HG03060 (cell line): ENCODE measurements at regions not wholly inside any gene's neighbourhood (a gene's known extent, or its start where the extent isn't known, plus 50 kb on each side); places are given as distances from the start of the nearest gene placed in this dataset.
"Not testable (repeated sequence)": the region's sequence is repeated elsewhere in the genome, so short reads cannot be mapped to it uniquely, and the experiment has no call there.

ENCODE experiments used
- ATAC-seq: cut with Tn5 transposase; IDR thresholded peaks from one replicate; pipeline ENCODE4 v1.9.1; 2021; ENCODE audit warnings: low read depth, moderate number of reproducible peaks; ENCODE audit not compliant: unreplicated experiment

DNA sequence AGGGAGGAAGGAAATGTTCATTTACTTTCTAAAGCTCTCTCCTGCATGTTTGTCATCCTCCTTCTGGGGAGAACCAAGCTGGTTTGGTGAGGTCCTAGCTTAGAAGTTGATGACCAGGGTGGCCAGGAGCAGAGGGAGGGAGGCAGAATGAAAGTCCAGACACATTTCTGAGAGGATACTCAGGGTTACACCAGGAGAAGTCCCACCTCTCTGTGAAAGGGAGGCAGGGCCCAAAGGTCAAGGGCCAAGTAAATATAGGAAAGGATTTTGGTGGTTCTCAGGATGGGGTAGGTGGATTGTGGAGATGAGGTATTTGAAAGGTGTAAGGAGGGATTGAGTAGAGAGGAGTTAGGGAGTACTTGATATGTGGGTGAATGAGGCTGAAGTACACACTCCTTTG is 58.0 kb upstream of the FBXO11 start:
- ATAC-seq, result no peak

DNA sequence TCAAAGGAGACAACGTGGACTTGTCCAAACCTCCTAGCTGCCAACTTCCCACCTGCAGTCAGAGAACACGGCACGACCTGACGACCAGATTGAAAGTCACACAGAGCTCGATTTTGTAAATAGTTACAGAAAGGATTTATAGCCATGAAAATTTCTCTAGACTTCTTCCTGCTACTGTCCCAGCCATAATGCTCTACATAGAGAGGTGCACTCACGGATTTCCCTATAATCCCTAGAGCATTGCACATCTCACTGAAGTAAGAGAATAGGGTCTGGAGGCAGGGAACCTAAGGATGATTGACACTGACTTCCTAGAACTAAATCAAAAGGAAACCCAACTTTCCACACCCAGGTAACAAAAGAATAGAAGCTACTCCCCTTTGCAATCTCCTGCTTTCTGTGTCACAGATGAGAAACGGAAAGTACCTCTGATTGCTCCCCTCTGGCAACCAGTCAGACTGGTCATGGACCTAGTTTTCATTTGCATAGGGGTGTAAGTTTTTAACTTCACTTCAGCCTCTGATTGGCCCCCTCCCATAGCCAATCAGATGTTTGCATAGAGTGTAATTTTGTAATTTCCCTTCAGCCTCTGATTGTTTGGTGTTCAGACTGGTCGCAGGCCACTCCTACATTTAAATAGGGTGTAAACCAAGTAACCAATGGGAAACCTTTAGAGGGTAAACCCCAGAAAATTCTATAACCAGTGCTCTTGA is 58.6 kb upstream of the FBXO11 start:
- no peak for ATAC-seq

DNA sequence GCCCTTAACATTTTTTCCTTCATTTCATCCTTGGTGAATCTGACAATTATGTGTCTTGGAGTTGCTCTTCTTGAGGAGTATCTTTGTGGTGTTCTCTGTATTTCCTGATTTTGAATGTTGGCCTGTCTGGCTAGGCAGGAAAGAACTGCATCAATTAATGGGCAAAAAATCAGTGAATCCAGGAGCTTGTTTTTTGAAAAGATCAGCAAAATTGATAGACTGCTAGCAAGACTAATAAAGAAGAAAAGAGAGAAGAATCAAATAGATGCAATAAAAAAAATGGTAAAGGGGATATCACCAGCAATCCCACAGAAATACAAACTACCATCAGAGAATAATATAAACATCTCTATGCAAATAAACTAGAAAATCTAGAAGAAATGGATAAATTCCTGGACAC is 70.4 kb upstream of the FBXO11 start:
- ATAC-seq, result not testable (repeated sequence)

DNA sequence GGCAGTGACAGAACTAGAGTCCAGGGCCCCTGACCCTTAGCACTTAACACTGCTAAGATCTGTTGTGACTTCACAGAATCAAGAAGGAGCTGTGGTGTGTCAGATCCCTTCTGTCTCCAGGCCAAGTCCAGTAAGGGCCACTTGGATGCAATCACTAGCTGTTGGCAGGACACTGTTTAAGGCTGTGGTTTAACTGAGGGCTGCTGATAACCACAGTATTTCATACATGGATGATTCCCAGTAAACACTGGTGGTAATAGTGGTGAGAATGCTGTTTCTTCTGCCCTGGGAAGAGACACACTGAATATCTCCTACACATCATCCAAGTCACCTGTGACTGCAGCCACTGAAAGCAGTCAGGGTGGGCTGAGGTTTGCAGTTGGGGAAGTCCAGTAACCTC is 77.7 kb upstream of the FBXO11 start:
- ATAC-seq, result no peak

DNA sequence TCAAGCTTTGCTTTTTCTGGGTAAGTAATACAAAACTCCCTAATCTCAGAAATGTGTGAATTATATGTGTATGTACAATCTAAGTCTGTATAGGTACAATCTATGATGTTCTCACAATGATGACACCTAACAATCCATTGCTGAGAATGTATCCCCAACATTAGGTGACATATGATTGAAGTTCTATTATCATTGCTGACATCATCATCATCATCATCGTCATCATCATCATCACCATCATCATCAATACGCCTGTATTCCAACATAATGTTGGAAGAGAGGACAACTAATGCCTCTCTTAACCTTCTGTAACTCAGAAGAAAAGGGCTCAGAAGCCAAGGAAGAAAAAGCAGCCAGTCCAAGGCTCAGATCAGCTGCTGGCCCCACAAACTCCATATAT is 84.2 kb upstream of the FBXO11 start:
- ATAC-seq, result no peak

DNA sequence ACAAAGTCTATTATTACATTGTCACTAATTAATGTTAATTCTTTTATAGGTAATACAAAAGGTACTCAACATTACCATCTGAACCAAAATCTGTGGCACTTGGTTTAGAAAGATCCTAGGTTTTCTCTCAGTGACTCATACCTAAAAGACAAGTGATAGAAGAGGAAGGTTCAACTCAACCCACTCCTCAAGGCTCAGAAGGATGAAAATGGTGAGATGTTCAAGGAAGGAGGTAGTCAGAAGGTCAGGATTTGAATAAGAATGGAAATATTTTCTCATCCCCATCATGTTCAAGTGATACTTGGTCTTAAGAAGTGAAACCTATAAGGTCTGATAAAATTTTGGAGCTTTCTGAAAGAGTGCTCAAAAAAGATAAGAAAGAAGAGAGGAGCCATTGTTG is 86.4 kb upstream of the FBXO11 start:
- no peak for ATAC-seq

DNA sequence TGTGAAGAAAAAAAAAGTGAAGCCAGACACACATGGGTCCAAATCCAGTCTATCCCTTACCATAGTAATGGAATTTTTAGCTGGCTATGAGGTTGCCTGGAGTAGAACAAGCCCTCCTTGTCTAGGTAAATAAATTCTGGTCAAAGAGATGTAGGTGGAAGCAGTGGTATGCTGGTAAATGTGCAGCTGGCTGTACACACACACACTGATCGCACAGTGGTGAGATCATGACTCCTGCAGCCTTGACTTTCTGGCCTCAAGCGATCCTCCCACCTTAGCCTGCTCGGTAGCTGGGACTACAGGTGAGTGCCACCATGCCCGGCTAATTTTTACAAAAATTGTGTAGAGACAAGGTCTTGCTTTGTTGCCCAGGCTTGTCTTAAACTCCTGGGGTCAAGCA is 90.5 kb upstream of the FBXO11 start:
- no peak for ATAC-seq

DNA sequence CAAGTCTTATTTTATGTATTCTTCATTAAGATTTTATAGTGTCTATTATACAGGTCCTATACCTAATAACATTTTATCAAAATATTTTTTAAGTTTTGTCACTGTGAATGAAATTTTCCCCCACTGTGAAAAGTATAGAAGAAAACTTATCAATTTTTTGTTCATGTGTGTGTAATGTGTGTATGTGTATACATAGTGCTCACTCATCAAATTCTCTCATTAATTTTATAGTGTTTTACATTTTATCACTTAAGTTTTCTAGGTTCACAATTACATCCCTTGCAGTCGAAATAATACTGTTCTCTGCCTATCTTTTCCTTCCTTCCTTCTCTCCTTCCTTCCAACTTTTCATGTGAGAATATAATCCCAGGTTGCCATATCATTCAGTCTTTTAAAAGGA is 93.2 kb upstream of the FBXO11 start:
- no peak for ATAC-seq

DNA sequence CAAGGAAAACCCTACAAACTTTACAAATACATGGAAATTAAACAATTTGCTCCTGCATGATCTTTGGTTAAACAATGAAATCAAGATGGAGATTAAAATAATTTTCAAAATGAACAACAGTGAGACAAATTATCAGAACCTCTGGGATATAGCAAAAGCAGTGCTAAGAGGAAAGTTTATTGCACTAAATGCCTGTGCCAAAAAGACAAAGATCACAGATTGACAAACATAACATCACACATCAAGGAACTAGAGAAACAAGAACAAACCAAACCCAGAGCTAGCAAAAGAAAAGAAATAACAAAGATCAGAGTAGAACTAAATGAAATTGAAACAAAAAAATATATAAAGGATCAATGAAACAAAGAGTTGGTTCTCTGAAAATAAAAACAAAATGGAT is 95.2 kb upstream of the FBXO11 start:
- ATAC-seq, result no peak

DNA sequence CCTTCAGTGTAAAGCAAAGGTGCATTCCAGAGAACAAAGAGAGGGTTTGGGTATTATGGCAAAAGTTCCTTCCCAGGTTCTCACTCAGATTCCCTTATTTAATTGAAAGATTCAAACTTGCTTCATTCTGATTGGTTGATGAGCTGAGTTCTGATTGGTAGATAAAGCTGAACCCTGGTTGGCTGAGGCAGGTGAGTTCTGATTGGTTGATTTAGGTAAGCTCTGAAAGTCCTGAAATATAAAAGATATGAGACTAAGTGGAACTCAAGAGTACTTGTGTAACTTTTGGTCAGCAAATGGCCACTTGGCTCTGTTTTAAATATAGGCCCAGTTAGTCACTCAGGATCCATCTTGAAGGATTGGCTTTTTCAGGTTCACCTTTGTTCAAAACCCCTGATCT is 99.8 kb upstream of the FBXO11 start:
- no peak for ATAC-seq

DNA sequence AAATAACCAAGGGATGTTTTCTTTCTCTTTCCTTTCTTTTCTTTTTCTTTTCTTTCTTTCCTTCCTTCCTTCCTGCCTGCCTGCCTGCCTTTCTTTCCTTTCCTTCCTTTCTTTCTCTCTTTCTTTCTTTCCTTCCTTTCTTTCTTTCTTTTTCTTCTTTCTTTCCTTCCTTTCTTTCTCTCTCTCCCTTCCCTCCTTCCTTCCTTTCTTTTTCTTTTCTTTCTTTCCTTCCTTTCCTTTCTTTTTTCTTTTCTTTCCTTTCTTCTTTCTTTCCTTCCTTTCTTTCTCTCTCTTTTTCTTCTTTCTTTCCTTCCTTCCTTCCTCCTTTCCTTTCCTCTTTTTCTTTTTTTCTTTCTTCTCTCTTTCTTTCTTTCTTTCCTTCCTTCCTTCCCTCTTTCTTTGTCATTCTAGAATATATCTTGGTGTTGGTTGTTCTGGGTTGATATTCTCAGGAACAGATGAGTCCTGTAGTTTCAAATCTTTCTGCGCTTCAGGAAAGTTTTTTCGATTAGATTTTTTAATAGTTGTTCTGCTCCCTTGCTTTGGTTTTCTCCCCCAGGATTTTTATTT is 101.5 kb upstream of the FBXO11 start:
- no peak for ATAC-seq

DNA sequence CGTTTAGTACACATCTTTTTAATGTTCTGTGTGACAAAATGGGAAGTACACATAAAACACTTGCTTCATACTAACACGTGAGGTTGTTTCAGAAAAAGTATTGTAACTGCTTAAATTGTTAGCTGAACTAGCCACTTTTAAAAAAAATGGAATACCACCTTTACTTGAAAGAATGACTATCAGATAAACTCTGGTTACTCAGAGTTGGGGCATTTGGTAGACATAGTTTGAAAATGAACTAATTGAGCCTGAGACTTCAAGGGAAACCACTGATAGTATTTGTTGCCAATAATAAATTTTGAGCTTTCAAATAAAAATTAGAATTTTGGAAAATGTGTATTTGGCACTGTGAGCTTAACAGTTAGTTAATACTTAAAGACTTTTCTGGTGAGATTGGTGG is 103.0 kb upstream of the FBXO11 start:
- no peak for ATAC-seq

DNA sequence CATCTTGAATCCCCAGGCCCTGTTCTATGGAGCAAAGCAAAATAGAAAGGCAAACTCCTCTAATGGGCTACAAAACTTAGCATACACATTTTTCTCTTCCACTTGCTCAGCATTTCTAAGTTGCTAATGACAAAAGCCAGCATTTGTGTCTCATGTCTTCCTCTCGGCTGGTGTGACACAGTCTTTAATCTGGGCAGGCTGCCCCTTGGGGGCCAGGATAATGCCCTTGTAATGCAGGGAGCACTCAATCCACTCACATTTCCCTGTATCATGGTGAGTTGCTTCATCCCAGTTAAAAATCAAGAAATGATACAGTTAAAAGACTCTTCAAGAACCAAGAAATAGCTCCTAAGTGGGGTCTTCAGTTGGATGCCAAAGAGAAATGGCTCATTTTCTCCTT is 109.1 kb upstream of the FBXO11 start:
- ATAC-seq, result no peak

DNA sequence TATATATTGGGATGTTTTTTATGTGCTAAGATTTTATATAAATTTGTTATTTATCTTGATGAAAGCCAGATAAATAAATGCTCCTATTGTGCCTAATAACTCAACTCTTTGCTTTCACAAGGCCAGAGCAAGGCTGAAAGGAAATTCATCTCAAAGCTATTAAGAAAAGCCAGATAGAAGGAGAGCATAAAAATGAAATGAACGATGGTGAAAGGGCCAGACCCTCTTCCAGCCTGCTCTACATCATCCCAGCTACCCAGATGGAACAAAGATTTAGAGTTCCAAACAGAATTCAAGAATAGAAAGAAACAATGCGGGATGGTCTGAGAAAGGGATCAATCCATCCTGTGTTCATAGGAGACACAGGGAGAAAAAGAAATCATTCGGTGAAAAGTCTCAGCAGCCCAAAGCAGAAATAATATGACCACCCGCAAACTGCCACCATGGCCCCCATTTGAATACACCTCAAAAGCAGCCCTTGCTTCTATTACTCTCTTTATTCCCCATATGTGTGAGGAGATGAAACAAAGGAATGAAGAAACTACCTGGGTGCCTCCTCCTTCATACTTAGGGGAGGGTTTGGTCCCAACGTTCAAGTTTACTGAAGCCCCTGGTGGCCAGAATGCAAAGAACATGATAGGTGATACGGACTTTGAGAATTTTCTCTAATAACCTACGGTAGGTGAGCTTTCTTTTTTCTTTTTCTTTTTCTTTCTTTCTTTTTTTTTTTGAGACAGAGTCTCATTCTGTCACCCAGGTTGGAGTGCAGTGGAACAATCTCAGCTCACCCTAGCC is 110.1 kb upstream of the FBXO11 start:
- no peak for ATAC-seq

DNA sequence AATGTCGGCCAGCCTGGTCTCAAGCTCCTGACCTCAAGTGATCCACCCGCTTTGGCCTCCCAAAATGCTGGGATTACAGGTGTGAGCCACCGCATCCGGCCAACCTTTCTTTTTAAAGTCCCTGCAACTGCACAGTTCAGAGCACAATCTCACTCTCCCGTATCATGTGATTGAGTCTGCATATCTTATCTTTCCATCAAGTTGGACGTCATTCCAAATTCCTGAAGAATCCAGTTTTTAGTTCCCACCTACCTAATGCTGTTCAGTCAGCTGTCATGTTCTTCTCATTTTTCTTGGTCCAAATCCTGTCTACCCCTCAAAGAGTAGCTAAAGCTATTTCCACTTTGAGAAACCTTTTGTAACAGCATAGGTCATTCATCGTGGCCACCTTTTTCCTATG is 110.8 kb upstream of the FBXO11 start:
- ATAC-seq, result no peak

DNA sequence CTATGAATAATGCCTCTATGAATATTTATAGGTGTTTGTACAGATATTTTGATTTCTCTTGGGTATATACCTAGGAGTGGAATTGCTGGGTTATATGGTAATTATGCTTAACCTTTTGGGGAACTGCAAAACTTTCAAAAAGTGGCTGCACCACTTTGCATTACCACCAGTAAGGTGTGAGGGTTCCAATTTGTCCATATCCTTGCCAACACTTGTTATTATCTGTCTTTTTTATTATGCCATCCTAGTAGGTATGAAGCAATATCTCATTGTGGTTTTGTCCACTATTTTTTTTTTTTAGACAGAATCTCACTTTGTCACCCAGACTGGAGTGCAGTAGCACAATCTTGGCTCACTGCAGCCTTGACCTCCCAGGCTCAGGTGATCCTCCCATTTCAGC is 112.2 kb upstream of the FBXO11 start:
- ATAC-seq, result no peak

DNA sequence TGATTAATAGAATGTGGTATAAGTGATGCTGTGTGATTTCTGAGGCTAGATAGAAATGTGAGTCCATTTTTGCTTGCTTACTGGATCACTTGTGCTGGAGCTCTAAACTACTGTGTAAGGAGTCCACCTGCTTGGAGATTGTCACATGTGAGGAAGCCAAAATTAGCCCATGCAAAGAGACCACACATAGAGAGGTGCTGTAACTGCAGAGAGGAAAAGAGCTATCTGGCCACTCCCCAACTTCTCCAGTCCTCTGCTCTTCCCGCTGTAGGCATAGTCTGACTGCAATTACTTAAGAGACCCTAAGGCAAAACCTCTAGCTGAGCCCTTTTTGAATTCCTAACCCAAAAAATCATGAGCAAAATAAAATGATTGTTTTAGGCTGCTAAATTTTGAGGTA is 120.6 kb upstream of the FBXO11 start:
- ATAC-seq, result no peak

DNA sequence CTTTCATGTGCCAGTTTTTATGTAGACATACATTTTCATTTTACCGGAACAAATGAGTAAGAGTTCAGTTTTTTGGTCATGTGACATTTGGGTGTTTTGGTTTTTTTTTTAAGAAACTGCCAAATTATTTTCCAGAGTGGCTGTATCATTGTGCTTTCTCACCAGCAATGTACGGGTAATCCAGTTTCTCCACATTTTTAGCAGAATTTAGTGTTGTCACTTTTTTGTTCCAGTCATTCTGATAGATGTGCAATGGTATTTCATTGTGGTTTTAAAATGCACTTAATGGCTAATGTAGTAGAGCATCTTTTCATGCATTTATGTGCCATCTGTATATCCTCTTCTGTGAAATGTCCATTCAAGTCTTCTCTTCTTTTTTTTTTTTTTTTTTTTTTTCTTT is 126.5 kb upstream of the FBXO11 start:
- ATAC-seq, result no peak

DNA sequence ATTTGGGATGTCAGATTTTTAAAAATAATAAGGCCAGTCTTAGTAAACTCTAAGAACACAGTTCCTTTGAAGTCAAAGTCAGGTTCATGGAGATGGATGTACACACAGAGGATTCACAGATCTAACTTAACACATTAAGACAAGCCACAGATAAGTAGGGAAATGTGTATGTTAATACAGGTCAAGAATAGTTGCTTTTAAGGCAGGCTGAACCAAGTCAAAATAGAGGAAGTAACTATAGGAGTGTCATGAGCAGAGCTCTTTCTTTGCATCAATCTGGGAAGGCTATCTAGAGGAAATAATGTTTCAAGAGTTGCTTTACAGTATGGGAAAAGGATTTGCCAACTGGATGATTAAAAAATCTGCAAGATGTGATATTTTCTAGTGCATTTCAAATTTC is 128.0 kb upstream of the FBXO11 start:
- ATAC-seq, result no peak

DNA sequence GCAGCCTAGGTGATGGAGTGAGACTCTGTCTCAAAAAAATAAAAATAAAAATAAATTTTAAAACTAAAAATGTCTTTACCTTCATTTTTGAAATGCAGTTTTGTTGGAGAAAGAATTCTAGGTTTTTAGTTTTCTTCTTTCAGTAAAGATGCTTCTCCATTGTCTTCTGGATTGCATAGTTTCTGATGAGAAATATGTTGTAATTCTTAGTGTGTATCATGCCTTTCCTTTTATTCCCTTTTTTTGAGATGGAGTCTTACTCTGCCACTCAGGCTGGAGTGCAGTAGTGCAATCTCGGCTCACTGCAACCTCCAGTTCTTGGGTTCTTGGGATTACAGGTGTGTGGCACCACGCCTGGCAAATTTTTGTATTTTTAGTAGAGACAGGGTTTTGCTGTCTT is 130.0 kb upstream of the FBXO11 start:
- no peak for ATAC-seq

DNA sequence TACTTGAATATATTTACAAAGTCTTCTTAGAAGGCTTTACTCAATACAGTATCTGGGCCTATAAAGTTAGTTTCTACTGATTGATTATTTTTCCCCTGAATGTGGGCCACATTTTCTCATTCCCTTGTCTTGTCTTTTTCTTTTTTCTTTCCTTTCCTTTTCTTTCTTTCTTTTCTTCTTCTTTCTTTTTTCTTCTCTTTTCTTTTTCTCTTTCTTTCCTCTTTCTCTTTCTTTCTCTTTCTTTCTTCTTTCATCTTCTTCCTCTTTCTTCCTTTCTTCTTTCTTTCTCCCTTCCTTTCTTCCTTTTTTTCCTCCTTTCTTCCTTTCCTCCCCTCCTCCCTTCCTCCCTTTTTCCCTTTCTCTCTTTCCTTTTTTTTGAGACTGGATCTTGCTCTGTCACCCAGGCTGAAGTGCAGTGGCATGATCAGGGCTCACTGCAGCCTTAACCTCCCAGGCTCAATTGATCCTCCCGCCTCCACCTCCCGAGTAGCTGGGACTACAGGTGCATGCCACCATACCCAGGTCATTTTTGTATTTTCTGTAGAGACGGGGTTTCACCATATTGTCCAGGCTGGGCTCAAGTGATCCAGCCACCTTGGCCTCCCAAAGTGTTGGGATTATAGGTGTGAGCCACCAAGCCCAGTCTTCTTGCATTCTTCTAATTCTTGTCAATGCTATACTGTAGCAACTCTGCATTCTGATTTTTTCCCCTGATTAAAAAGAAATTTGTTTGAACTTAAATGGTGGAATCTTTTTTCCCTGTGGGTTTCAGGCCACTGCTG is 133.1 kb upstream of the FBXO11 start:
- no peak for ATAC-seq
